HEK293 (cell line): ENCODE measurements at regions not wholly inside any gene's neighbourhood (a gene's known extent, or its start where the extent isn't known, plus 50 kb on each side); places are given as distances from the start of the nearest gene placed in this dataset.

Experiments used
- CTCF ChIA-PET: fragments of 350-600 bp; formaldehyde crosslinking; extraction: SDS; loops from one replicate; lab custom pipeline; 2021; ENCODE audit warnings: antibody characterized with exemption; lab: Yijun Ruan, JAX
- POLR2A ChIA-PET: fragments of 300-600 bp; formaldehyde crosslinking; extraction: SDS; loops from one replicate; lab custom pipeline; 2020; ENCODE audit warnings: antibody characterized with exemption, inconsistent platforms; lab: Yijun Ruan, JAX
- H3K27ac ChIP-seq: fragments of 200-500 bp; sonication (Bioruptor generic); 2 replicates; pipeline ENCODE4 v1.5.1; 2014; ENCODE audit warnings: low read depth, low read length, control low read depth, inconsistent platforms; ENCODE audit errors: extremely low read depth
- H3K36me3 ChIP-seq, 2 experiments: fragments of 200-500 bp in 1 of 2; sonication (Bioruptor generic) in 1 of 2; 1 replicate in 1 of 2; 2 replicates in 1 of 2; pipeline ENCODE4 v1.5.1; 2014 to 2017; ENCODE audit warnings: inconsistent platforms in 2 of 2, low read length in 2 of 2; ENCODE audit not compliant: control insufficient read depth in 2 of 2, insufficient read depth in 1 of 2
- H3K4me1 ChIP-seq: fragments of 200-500 bp; sonication (Bioruptor generic); 2 replicates; pipeline ENCODE4 v1.5.1; 2014; ENCODE audit warnings: mild to moderate bottlenecking, low read length, inconsistent platforms; ENCODE audit not compliant: control insufficient read depth, insufficient read depth
- H3K4me3 ChIP-seq: 2 replicates; pipeline ENCODE4 v1.5.1; 2011; ENCODE audit warnings: low read depth, mild to moderate bottlenecking, control low read depth, low read length, moderate library complexity
- H3K9me3 ChIP-seq: fragments of 200-500 bp; sonication (Bioruptor generic); 2 replicates; pipeline ENCODE4 v1.5.1; 2014; ENCODE audit warnings: low read depth, low read length, inconsistent platforms; ENCODE audit not compliant: control insufficient read depth, insufficient read depth
- FEZF1 ChIP-seq: fragments of 450-650 bp; formaldehyde crosslinking; IDR thresholded peaks from 2 replicates; pipeline ENCODE4 v1.5.1; 2016; ENCODE audit warnings: missing biosample characterization, missing genetic modification characterization
- KLF17 ChIP-seq: fragments of 450-650 bp; formaldehyde crosslinking; IDR thresholded peaks from 2 replicates; pipeline ENCODE4 v1.5.1; 2016; ENCODE audit warnings: missing biosample characterization, missing genetic modification characterization
- KLF9 ChIP-seq: fragments of 450-650 bp; formaldehyde crosslinking; IDR thresholded peaks from 2 replicates; pipeline ENCODE4 v1.5.1; 2016; ENCODE audit warnings: missing biosample characterization, missing genetic modification characterization, low read depth
- PRDM2 ChIP-seq: fragments of 450-650 bp; formaldehyde crosslinking; IDR thresholded peaks from 2 replicates; pipeline ENCODE4 v1.5.1; 2016; ENCODE audit warnings: missing biosample characterization, missing genetic modification characterization, borderline replicate concordance
- REPIN1 ChIP-seq: fragments of 450-650 bp; formaldehyde crosslinking; IDR thresholded peaks from 2 replicates; pipeline ENCODE4 v1.5.1; 2017; ENCODE audit warnings: missing biosample characterization, missing genetic modification characterization, low read depth
- ZFP41 ChIP-seq: fragments of 450-650 bp; formaldehyde crosslinking; IDR thresholded peaks from 2 replicates; pipeline ENCODE4 v1.5.1; 2016; ENCODE audit warnings: missing biosample characterization, missing genetic modification characterization, borderline replicate concordance
- ZNF133 ChIP-seq: fragments of 450-650 bp; formaldehyde crosslinking; IDR thresholded peaks from 2 replicates; pipeline ENCODE4 v1.5.1; 2016; ENCODE audit warnings: missing biosample characterization, missing genetic modification characterization
- ZNF148 ChIP-seq: fragments of 450-650 bp; formaldehyde crosslinking; IDR thresholded peaks from 2 replicates; pipeline ENCODE4 v1.5.0; 2017; ENCODE audit warnings: missing biosample characterization, missing genetic modification characterization, borderline replicate concordance
- ZNF169 ChIP-seq: fragments of 450-650 bp; formaldehyde crosslinking; IDR thresholded peaks from 2 replicates; pipeline ENCODE4 v1.5.1; 2016; ENCODE audit warnings: missing biosample characterization, missing genetic modification characterization
- ZNF175 ChIP-seq: fragments of 450-650 bp; formaldehyde crosslinking; IDR thresholded peaks from 2 replicates; pipeline ENCODE4 v1.5.1; 2016; ENCODE audit warnings: missing biosample characterization, missing genetic modification characterization
- ZNF2 ChIP-seq: fragments of 450-650 bp; formaldehyde crosslinking; IDR thresholded peaks from 2 replicates; pipeline ENCODE4 v1.5.1; 2016; ENCODE audit warnings: missing biosample characterization, missing genetic modification characterization
- ZNF26 ChIP-seq: fragments of 450-650 bp; formaldehyde crosslinking; IDR thresholded peaks from 2 replicates; pipeline ENCODE4 v1.5.1; 2016; ENCODE audit warnings: missing biosample characterization, missing genetic modification characterization
- ZNF600 ChIP-seq: fragments of 450-650 bp; formaldehyde crosslinking; IDR thresholded peaks from 2 replicates; pipeline ENCODE4 v1.5.1; 2016; ENCODE audit warnings: missing biosample characterization, missing genetic modification characterization
- ZNF704 ChIP-seq: fragments of 450-650 bp; formaldehyde crosslinking; IDR thresholded peaks from 2 replicates; pipeline ENCODE4 v1.5.1; 2016; ENCODE audit warnings: missing biosample characterization, missing genetic modification characterization
- ZSCAN18 ChIP-seq: fragments of 450-650 bp; formaldehyde crosslinking; IDR thresholded peaks from 2 replicates; pipeline ENCODE4 v1.5.1; 2016; ENCODE audit warnings: missing biosample characterization, missing genetic modification characterization

GRCh38 chr16:26453215-26453614 lies 613.5 kb upstream of the C16orf82 start:
- H3K36me3 ChIP-seq: no peaks in the 10 kb centered on the region
- H3K9me3 ChIP-seq: no peaks in the 10 kb centered on the region
- no peak overlapping the region for H3K27ac ChIP-seq
- POLR2A ChIA-PET: no interaction called here
- TF ChIP-seq ZNF133 (tag by site-specific recombination) (no peak), PRDM2 (tag by site-specific recombination) (no peak), ZNF704 (no peak), ZFP41 (tag by site-specific recombination) (no peak), ZNF175 (tag by site-specific recombination) (no peak), KLF17 (no peak), ZSCAN18 (no peak), KLF9 (tag by site-specific recombination) (no peak), ZNF26 (tag by site-specific recombination) (no peak), ZNF148 (no peak), ZNF600 (tag by site-specific recombination) (no peak), FEZF1 (tag by site-specific recombination) (no peak), ZNF2 (tag by site-specific recombination) (no peak), ZNF169 (tag by site-specific recombination) (no peak), REPIN1 (tag by site-specific recombination) (no peak)
- TF ChIP-seq, all 188 proteins: peak for 0
- Histone ChIP-seq H3K4me3 (no peak overlapping the region), H3K4me1 (no peaks in the 10 kb centered on the region)
- CTCF ChIA-PET: no interaction called here
